ENCODE measurements at regions not wholly inside any gene's neighbourhood (a gene's known extent, or its start where the extent isn't known, plus 50 kb on each side); places are given as distances from the start of the nearest gene placed in this dataset.

- Histone ChIP-seq H3K9me3 (replicated peaks; ENCODE audit: control insufficient read depth, insufficient read depth, low read length) (no peaks in the 10 kb centered on the region), H3K27ac (ENCODE audit: control insufficient read depth, insufficient read depth) (no peak overlapping the region), H3K4me2 (ENCODE audit: control insufficient read depth, insufficient read depth) (no peak overlapping the region), H3K4me3 (no peak overlapping the region), H3K4me1 (ENCODE audit: control insufficient read depth, insufficient read depth, low read length) (no peaks in the 10 kb centered on the region), H3K9ac (ENCODE audit: control insufficient read depth, insufficient read depth, low read length) (no peak overlapping the region), H3K27me3 (replicated peaks in 1 of 2; ENCODE audit: control insufficient read depth in 2 of 2, insufficient read depth in 2 of 2, low read length in 1 of 2) (no peaks in the 10 kb centered on the region), H3K36me3 (ENCODE audit: control insufficient read depth in 2 of 2, insufficient read depth in 2 of 2, low read length in 1 of 2) (no peaks in the 10 kb centered on the region), H2AFZ (ENCODE audit: control insufficient read depth, low read depth, low read length) (no peak overlapping the region), H4K20me1 (ENCODE audit: control insufficient read depth, insufficient read depth) (no peaks in the 10 kb centered on the region), H3K79me2 (ENCODE audit: control insufficient read depth, insufficient read depth, low read length) (no peaks in the 10 kb centered on the region)
- ATAC-seq (no peak), DNase-seq (ENCODE audit: low read depth, low spot score) (no peak), FAIRE-seq (no peak)
- CTCF ChIA-PET, result no interaction called here
- TF ChIP-seq ATF7 (IDR thresholded peaks at IDR 0.05; ENCODE audit: low read depth) (no peak), NR2C1 (IDR thresholded peaks at IDR 0.05) (no peak), HCFC1 (IDR thresholded peaks at IDR 0.05; ENCODE audit: low read length) (no peak), TCF3 (IDR thresholded peaks at IDR 0.05; ENCODE audit: borderline replicate concordance, insufficient read depth, low read depth, low read length) (no peak), PAX8 (IDR thresholded peaks at IDR 0.05) (no peak), RAD51 (IDR thresholded peaks at IDR 0.05) (no peak), CBFB (IDR thresholded peaks at IDR 0.05; ENCODE audit: low read depth) (no peak), SUPT20H (IDR thresholded peaks at IDR 0.05; ENCODE audit: borderline replicate concordance, control insufficient read depth, low read depth, low read length) (no peak), ZBTB11 (CRISPR knock-in tag; IDR thresholded peaks at IDR 0.05) (no peak), IKZF2 (IDR thresholded peaks at IDR 0.05) (no peak), BRCA1 (IDR thresholded peaks at IDR 0.05; ENCODE audit: low read depth, low read length) (no peak), SUZ12 (IDR thresholded peaks at IDR 0.05; ENCODE audit: unreplicated experiment) (no peak), LARP7 (IDR thresholded peaks at IDR 0.05) (no peak), GABPA (IDR thresholded peaks at IDR 0.05; ENCODE audit: low read depth) (no peak), TCF12 (IDR thresholded peaks at IDR 0.05; ENCODE audit: low read depth, low read length) (no peak), BCLAF1 (IDR thresholded peaks at IDR 0.05) (no peak), YBX1 (IDR thresholded peaks at IDR 0.05) (no peak), KDM1A (IDR thresholded peaks at IDR 0.05; ENCODE audit: borderline replicate concordance) (no peak), RELA (IDR thresholded peaks at IDR 0.05; ENCODE audit: borderline replicate concordance, partially characterized antibody) (no peak)
- no TSS peak for BruUV-seq (replicated peaks)
- WGBS (ENCODE audit: insufficient coverage, insufficient replicate concordance, low lambda C conversion rate, missing lambda C conversion rate), result 69% methylated on average over 3 of the region's 3 CpGs
- in situ Hi-C loops (cut with MboI) (no loop called here), intact Hi-C loops (cut with micrococcal nuclease; ENCODE audit: unreplicated experiment) (no loop called here)
- POLR2A ChIA-PET, result no interaction called here
- RAD21 ChIA-PET (ENCODE audit: unreplicated experiment), result no interaction called here
- SMC1A ChIA-PET (ENCODE audit: uncharacterized antibody, unreplicated experiment), result no interaction called here
Observed at GRCh38 chr1:57522575-57522974, 98.7 kb upstream of the DAB1 start.

Measured in GM12878 (cell line).